COLO829 (cell line): ENCODE measurements at regions not wholly inside any gene's neighbourhood (a gene's known extent, or its start where the extent isn't known, plus 50 kb on each side); places are given as distances from the start of the nearest gene placed in this dataset.
"Not testable (repeated sequence)": the region's sequence is repeated elsewhere in the genome, so short reads cannot be mapped to it uniquely, and the experiment has no call there.

Experiments
- DNase-seq: peaks from one replicate; pipeline ENCODE4 v3.0.0; 2012; ENCODE audit warnings: low spot score

DNA sequence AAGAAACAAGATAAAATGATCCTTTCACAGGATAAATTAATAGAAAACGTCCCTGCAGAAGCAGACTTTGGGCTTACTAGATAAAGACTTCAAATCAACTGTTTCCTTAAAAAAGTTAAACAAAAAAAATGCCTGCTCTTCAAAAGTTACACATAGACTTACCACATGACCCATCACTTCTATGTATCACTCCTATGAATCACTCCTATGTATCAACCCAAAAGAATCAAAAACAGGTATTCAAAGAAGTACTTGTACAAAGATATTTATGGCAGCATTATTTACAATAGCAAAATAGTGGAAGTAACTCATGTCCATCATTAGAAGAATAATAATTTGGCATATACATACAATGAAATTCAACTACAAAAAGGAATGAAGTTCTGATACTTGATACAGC is 56.3 kb upstream of the PRDM9 start:
- DNase-seq, result peak; percentile 1

DNA sequence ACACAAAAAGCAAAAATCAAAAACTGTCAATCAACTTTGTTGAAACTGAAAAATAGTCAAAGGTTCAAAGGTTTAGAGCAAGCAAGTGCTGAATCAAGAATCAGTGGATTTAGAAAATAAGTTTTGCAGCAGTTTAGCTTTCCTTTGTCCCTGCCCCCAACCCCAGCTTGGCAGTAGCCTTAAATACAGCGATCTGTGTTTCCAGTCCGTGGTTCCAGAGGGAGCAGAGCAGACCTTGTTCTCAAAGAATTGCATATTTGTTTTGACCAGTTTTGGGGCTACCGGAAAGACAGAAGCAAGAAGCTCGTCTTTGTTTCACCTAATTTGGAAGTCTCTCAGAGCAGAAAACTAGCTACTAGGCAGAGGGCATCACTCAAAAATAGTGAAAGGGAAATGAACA is 57.2 kb upstream of the PRDM9 start:
- no peak for DNase-seq

DNA sequence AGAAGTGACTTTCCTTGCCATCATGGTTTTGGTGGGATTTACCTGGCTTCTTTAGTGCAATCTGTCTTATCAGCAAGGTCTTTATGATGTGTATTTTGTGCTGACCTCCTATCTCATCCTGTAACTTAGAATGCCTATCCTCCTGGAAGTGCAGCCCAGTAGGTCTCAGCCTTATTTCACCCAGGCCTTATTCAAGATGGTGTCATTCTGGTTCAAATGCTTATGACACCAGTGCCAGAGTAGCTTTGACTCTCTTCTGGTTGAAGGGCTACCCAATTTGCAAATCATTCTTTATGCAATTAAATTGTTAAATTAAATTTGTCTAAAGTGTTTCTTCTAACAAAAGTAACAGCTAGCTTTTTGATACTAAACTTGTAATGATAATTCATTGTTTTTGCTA is 58.8 kb upstream of the PRDM9 start:
- DNase-seq, result no peak

GRCh38 chr5:23446424-23446823 is 61.0 kb upstream of the PRDM9 start:
- DNase-seq, result no peak

- no peak for DNase-seq
Measured at GRCh38 chr5:23445573-23445972, 61.8 kb upstream of the PRDM9 start.

- no peak for DNase-seq
Measured at GRCh38 chr5:23440703-23441102, 66.7 kb upstream of the PRDM9 start.

GRCh38 chr5:23437011-23437410 is 70.4 kb upstream of the PRDM9 start:
- no peak for DNase-seq

DNA sequence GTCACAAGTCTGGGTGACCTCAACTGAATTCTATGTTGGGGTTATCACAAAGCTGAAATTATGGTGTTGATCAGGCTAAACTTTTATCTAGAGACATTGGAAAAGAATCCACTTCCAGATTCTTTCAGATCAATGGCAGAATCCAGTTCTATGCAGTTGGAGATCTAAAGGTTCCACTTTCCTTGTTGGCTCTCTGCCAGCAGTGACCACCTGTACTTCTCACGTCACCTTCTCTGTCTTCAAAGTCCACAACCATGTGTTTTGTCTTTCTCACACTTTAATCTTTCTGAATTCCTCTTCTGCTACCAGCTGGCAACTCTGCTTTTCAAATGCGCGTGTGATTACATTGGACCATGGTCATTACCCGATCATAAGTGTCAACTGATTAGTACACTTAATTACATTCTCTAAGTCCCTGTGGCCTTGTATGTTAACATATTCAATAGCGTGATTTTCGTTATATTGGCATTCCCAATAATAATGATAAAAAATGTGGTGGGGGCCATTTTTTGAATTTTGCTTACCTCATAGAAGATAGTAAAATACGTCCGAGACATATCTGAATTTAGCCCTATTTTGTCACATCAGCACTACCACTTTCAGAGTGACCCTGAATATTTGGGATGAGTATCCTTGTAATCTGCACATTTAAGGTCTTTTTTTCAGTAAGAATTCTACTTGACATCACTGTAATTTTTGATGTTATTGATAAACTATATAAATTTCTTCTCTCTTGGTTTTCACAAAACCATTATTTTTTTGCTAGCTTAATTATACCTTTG is 73.7 kb upstream of the PRDM9 start:
- no peak for DNase-seq

GRCh38 chr5:23428705-23429104 is 78.7 kb upstream of the PRDM9 start:
- DNase-seq, result no peak

- not testable (repeated sequence) for DNase-seq
Measured at GRCh38 chr5:23420214-23420613, 87.2 kb upstream of the PRDM9 start.

GRCh38 chr5:23419115-23419514 is 88.3 kb upstream of the PRDM9 start:
- no peak for DNase-seq

- no peak for DNase-seq
Measured at GRCh38 chr5:23412515-23412914, 94.9 kb upstream of the PRDM9 start.

DNA sequence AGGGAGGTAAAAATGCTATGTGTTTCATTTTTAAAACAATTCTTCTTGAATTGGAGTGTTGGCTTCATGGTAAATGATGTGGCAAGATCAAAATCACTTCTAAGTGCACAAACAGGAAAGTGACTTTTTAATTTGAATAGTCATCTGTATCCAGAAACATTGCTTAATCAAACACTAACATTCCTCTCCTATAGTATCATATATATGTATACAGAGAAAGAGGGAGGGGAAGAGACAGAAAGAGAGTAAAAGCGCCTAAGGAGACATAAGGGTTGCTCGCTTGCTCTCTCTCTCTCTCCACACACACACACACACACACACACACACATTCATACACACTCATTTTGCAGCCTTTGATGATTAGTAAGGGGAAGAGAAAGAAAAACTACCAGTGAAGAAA is 95.4 kb upstream of the PRDM9 start:
- DNase-seq, result no peak

GRCh38 chr5:23411200-23411599 is 96.2 kb upstream of the PRDM9 start:
- no peak for DNase-seq

DNA sequence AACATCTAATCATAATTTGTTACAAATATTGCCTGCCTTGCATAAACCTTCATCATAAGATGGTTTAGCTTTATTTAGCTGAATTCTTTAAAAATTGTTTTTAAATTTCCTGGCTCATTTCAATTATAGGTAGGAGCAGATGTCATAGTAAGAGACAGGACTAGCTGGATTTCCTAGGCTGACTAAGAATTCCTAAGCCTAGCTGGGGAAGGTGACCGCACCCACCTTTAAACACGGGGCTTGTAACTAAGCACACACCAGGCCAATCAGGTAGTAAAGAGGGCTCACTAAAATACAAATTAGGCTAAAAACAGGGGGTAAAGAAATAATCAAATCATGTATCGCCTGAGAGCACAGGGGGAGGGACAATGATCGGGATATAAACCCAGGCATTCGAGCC is 96.6 kb upstream of the PRDM9 start:
- not testable (repeated sequence) for DNase-seq

DNA sequence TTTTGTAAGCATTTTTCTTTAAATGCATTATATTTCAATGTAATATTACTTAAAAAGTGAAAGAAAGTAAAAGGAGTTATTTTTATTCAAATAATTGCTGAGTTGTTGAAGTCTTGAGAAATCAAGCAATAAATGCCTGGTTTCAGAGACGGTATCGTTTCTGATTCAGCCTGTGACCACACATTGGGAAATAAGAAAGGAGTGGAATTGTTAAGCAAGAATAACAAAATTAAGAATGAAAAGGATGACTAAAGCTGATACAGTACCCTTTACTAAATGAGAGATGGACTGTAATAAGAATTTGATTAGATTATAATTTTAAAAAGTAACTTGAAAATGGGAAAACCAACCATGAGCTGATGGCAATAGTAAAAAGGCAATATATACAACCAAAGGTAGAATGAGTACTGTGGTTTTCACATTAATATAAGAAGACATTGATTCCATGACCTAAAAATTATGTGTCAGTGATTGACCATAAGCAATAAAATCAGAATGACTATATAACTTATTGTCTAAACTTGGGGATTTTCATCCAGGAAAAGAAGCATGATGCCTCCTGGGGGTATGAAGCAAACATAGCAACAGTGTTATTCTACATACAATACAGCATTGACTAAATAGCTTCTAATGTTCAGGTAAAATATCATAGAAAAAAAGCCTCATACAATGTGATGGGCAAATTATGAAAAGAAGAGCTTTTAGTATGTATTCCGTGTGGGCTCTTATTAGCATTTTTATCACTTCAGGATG is 101.9 kb upstream of the PRDM9 start:
- no peak for DNase-seq

- no peak for DNase-seq
Measured at GRCh38 chr5:23402585-23402984, 104.8 kb upstream of the PRDM9 start.

GRCh38 chr5:23400951-23401350 is 106.5 kb upstream of the PRDM9 start:
- DNase-seq, result no peak

- no peak for DNase-seq
Measured at GRCh38 chr5:23396346-23396745, 111.1 kb upstream of the PRDM9 start.

DNA sequence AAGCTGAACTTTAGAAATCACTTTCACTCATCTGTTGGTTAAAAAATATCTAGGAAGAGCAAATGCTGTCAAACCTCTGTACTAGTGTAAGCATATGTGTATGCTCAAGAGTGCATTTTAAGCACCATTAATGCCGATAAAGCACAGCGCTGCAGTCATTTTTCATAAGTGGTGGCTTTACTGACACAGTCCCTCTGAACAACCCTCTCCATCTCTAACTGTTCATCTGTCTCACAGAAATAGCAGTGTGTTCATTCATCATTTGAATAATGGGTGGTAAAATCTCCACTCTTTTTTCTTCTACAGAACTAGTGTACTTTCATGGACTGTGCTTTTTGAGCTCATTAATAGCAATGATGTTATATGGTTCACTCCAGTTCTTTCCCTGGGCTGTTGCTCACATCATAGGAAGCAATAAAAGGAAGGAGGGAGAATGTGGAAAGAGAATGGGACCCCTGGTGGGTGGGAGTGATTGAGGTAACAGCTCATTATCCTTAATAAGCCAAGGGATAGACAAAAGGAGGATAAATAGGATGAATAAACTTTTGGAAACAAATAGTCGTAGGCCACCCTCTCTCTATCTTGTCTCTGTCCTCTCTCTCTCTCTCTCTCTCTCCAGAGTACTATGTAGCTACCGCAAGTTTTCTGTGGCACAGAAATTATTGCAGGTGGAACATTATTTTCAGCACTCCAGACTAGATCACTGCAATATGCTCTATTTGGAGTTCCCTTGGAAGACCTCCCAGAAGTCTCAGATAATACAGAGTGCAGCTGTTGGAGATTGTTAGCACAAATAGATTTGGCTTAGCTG is 117.9 kb upstream of the PRDM9 start:
- no peak for DNase-seq

DNA sequence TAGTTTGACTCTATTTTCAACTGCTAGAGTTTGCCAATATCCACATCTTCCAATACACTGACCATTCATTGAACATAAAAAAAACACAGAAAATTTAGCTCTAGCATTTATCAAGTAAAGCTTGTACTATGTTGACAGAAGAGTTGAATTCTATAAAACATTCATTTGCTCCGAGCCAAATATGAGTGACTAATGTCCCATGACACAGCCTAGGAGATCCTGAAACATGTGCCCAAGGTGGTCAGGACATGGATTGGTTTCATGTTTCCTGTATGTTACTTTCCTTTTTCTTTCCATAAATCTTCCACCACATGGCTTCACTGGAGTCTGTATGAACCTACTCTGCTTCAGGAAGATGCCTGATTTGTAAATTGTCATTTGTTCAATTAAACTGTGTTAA is 122.4 kb upstream of the PRDM9 start:
- no peak for DNase-seq

GRCh38 chr5:23372177-23372576 is 135.2 kb upstream of the PRDM9 start:
- DNase-seq, result no peak

DNA sequence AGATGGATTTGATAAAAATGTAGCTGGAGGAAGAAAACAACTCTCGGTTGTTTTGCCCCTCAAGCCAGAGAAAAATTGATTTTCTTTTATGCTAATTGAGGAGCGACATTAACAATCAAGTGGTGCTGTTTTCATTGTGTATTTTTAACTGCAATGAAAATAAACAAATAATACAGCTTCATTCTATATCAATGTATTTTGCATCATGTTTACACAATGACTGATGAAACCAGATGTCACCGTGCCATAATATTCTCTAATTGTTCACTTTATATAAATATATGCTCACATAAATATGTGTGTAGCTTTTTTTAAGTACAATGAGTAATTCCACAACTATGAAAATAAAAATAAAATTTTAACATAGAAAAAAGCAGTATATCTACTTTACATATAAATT is 139.0 kb upstream of the PRDM9 start:
- DNase-seq, result no peak
